HG02678 (cell line): ENCODE measurements at regions not wholly inside any gene's neighbourhood (a gene's known extent, or its start where the extent isn't known, plus 50 kb on each side); places are given as distances from the start of the nearest gene placed in this dataset.
A peak's percentile ranks its signal among the peaks of the same experiment; 100 is the strongest.

Source experiments
- ATAC-seq: cut with Tn5 transposase; IDR thresholded peaks from one replicate; pipeline ENCODE4 v1.9.1; 2021; ENCODE audit warnings: mild to moderate bottlenecking, moderate library complexity; ENCODE audit not compliant: unreplicated experiment

DNA sequence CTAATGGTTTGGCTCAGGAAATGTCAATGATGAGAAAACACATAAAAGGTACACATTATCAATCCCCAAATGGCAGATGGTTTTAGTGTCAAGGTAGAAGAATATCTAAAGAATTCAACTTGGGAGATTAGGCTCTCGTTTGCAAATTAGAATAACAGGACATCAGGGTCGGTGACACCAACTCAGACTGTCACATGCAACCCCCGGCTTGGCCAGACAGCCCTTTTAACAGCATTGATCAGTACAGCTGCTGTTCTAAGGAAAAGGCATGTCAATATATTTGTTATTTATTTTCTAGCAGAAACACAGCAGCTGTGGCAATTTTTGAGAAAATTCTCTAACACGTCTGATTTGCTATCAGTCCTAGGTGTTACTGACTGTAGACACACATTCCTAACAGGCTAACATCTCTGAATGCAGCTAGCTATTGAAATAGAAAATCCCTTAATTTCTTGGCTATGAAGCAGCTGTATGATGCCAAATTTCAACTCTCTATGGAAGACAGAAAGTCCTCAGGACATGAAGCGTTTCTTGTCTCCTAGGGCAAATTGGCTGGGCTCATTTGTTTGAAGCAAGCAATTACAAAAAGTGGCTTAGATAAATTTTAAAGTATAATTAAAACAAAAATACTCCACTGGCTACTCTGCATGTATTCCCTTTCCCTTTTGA lies 269.0 kb upstream of the CXXC4 start:
- no peak for ATAC-seq

- no peak for ATAC-seq
Observed at GRCh38 chr4:104766676-104767075, 272.0 kb upstream of the CXXC4 start.

- ATAC-seq = peak; percentile 74
Observed at GRCh38 chr4:104772849-104773248, 278.2 kb upstream of the CXXC4 start.

DNA sequence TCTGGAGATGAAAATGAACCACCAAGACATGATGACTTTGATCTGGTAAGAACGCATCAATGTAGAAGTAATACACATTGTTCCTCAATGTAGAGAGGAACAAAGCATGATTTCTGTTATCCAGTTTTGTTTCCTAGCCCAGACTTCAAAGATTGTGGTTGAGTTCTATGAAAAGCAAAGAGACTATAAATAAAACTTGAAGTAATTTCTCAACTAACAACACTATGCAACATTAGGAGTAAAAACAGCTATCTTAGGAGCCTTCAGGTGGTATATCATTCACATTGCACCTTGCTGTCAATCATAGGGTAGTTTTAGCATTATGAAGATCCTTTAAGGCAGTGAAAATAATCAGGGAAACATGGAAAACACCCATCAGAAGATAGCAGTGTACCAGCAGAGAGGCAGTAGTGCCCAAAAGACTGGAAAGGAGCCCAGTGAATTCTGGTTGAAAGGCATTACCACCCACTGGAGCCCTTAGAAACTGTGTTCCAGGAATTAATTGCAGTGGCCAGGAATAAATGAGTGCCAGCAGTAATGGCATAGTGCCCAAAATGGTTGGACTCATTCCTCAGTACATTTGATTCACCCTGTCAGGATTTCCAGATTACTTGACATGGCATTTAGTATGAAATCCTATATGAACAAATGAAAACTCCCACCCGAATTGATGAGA lies 300.7 kb upstream of the CXXC4 start:
- ATAC-seq = peak; percentile 41

- no peak for ATAC-seq
Observed at GRCh38 chr4:104811727-104812126, 317.0 kb upstream of the CXXC4 start.

DNA sequence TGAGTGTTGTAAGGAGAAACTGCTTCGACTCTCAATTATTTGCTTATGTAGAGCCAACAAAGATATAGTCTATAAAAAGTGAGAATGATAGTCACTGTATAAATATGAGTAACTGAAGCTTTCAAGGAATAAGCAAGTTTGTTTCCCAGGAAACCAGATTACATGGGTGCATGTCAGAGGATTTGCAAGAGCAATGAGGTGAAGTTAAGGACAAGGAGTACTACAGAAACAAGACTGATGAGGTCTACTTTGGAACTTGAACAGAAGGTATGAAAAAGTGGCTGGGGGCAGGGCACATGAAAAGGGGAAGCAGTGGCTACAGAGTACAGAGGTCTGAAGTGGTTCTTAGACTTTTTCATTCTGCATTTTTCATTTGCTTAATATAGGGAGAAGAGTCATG lies 321.0 kb upstream of the CXXC4 start:
- peak; percentile 62 for ATAC-seq

GRCh38 chr4:104818579-104818978 lies 323.9 kb upstream of the CXXC4 start:
- ATAC-seq = peak; percentile 69

- ATAC-seq = no peak
Observed at GRCh38 chr4:104826171-104826570, 320.5 kb upstream of the TET2 start.

DNA sequence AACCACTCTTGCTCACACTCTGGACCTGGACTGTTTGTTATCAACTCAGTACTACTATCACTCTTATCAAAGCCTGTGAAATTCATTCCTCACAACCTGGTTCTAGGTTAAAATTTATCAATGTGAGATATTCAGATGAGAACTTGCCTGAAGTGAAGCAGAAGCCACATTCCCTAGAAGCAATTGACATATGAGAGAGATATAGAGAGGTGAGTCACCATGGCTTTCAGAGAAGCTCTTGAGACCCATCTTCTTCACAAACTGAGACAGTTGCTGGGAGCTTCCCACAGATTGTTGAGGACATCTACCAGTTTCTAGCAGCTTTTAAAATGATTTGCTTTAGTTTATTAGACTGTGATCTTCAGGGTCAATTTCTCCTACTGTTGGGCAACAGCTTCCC lies 316.9 kb upstream of the TET2 start:
- no peak for ATAC-seq

- ATAC-seq = peak; percentile 57
Observed at GRCh38 chr4:104848597-104849225, 298.0 kb upstream of the TET2 start.

DNA sequence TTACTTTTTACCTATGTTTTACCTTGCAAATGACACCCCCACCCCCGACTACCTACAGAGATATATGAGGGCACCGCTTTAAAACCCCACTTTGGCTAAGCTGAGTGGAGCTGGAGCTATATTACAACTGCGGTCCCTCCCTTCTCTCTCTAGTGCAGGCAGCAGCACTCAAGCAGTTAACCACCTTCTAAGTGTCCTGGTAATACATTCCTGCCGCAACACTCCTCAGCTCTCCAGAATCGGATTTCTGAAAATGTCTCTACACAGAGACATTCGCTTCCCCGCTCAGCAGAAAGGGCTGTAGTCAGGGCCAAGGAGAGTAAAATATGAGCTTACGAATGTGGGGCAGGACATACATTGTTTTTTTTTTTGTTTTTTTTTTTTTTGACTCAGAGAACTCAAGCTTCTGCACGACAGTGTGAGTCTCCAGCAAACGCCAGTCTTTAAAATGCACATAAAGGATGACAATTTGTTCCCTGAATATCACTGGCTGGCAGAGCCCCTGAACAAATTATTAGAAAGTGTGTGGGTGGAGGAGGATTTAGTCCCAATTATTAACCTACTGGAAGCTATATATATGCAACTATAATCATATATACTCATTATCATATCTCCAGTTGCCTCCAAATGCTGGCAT lies 287.0 kb upstream of the TET2 start:
- no peak for ATAC-seq

- peak; percentile 87 for ATAC-seq
Observed at GRCh38 chr4:104860238-104861123, 286.2 kb upstream of the TET2 start.

DNA sequence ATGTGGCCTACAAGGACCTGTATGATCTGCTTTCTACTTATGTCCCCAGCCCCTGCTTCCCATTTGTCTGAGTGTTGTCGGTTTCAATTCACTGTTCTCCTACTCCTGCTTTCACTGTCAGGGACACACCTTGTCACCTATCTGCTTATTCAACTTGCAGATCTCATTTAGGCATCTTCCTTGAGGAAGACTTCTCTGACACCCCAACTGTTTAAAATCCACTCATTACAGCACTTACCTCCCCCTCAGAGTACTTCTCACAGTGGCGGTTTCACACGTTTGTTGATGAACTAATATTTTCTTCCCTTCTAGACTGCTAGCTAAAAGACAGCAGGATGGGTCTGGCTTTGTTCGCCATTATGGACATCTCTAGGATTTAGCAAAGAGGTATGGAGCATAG lies 279.9 kb upstream of the TET2 start:
- no peak for ATAC-seq

DNA sequence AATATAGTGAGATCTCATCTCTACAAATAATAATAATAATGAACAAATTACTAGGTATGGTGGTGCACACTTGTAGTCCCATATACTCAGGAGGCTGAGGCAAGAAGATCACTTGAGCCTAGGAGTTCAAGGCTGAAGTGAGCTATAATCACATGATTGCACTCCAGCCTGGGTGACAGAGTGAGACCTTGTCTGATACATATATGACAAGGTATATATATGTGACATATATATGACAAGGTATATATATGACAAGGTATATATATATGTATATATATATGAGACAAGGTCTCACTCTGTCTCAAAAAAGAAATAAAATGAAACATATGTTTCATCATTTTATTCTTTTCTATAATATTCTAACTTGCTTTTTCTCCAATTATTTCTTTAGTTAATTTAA lies 278.1 kb upstream of the TET2 start:
- peak; percentile 29 for ATAC-seq

DNA sequence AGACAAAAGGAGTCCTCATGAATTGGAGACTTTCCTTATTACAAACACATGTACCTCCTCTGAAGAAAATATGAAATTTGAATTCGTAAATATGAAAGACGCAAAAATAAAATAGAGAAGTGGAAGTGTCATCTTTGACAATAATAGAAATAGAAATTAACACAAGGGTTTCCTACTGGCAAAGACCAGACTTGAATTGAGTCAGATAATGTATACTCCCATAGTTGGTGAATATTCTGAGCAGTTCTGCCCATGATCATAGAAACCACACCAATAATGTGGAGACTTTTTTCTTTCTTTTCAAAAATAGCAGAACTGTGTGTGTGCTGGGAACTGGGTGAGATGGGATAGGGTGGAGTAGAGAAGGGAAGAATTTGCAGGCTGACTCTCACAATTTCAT lies 277.7 kb upstream of the TET2 start:
- ATAC-seq = peak; percentile 94

DNA sequence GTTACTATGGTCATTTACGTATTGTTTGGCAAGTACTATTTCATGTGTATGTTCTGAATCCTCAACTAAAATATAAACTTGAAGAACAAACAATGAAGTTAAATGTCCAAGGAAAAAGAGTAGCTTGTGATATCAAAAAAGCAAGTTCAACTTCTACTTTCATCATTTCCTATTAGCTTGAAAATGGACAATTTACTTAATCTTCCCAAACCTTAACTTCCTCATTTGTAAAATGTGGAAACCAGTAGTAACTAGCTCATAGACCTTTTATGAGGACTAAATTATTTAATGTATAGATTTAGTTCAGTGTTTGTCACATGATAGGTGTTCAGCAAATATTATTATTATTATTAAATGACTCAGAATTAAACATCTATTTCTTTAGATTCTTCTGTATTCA lies 276.8 kb upstream of the TET2 start:
- no peak for ATAC-seq

DNA sequence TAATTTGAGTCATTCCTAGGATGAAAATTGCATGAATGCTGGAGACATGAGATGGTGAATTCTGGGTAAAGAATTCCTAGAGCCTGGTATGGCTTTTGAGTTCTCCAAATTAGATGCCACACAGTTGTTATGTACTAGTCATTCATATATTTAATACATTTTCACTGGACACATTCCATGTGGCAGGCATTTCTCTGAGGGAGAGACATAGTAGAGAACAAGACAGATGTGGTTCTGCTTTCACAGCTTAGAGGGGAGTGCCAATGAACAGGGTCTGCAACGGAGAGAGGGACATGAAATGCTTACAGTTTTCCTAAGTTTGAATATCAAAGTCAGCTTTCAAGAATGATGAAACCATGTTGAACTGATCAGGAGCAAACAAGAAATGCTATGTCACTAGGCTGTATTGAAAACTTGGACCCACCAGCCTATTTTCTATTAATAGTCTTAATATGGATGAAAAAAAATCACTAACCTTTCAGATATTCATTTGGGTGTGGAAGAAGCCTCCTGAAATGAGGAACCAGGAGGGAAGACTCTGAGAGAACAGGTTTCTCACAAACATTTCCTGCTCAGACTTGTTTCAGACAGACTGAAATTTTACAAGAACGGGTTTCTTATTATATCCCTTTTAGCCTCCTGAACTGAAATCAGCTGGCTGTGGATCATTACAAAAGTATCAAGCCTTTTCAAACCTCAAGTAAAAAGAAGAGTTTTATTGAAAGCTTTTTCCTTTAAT lies 276.0 kb upstream of the TET2 start:
- no peak for ATAC-seq

DNA sequence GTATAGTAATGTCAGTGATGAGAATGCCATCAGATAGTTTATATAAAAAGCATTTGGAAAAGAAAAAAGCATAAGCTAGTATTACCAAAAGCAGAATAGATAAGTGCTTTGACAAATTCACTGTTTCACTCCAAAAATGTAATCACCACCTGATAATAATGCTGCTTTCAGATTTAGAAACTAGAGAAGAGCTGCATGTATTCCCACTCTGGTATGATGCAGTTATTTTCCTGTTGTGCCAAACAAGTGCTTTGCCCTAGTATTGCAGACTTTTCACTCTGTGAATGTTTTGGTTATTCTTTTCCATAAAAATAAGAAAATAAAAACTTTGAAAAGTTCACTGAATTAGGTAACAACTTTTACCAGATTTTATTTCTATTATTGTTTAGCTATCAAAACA lies 267.7 kb upstream of the TET2 start:
- ATAC-seq = no peak

DNA sequence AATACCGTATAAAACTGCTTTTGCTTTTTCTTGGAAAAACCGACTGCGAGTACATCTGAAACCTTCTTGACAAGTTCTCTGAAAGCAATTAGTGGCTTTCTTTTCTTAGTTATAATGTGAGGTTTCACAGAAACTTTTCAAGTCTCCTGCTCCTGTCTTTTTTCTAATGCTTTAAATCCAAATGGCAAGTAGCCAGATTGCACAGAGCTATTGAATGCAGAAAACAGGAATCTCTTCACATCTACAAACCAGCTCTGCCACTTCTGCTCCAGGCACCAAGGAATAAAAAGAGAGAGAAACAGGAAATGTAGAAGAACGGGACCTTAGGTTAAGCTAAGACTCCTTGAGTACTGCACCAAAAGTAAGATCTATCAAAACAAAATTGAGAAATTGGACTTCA lies 267.3 kb upstream of the TET2 start:
- no peak for ATAC-seq

DNA sequence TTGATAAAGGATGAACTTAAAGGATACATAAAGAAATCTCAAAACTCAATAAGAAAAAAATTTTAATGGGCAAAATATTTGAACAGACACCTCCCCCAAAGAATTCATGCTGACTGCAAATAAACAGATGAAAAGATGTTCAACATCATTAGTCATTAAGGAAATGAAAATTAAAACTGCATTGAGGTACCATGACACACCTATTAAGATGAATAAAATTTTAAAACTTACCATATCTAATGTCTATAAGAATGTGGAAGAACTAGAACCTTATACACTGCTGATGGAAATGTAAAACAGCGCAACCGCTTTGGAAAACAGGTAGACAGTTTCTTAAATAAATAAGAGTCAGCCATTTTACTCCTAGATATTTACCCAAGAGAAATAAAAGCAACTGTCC lies 266.8 kb upstream of the TET2 start:
- ATAC-seq = no peak
